HEK293T (cell line): ENCODE measurements at regions not wholly inside any gene's neighbourhood (a gene's known extent, or its start where the extent isn't known, plus 50 kb on each side); places are given as distances from the start of the nearest gene placed in this dataset.

ENCODE experiments used
- CTBP1 ChIP-seq: fragments of 450-650 bp; IDR thresholded peaks from 2 replicates; pipeline ENCODE4 v1.6.1; 2016; ENCODE audit warnings: borderline replicate concordance
- ELF4 ChIP-seq: fragments of 450-650 bp; IDR thresholded peaks from 2 replicates; pipeline ENCODE4 v1.6.1; 2017; ENCODE audit warnings: antibody characterized with exemption
- FOXA1 ChIP-seq: fragments of 450-650 bp; IDR thresholded peaks from 2 replicates; pipeline ENCODE4 v1.6.1; 2016; ENCODE audit warnings: mild to moderate bottlenecking
- FOXK2 ChIP-seq: fragments of 450-650 bp; IDR thresholded peaks from 2 replicates; pipeline ENCODE4 v1.6.1; 2016; ENCODE audit warnings: mild to moderate bottlenecking
- HDGF ChIP-seq: fragments of 450-650 bp; IDR thresholded peaks from 2 replicates; pipeline ENCODE4 v1.6.1; 2017; ENCODE audit warnings: antibody characterized with exemption, borderline replicate concordance
- L3MBTL2 ChIP-seq: fragments of 450-650 bp; conservative IDR thresholded peaks from 2 replicates; pipeline ENCODE4 v1.6.1; 2016; ENCODE audit warnings: mild to moderate bottlenecking
- NFRKB ChIP-seq: fragments of 450-650 bp; IDR thresholded peaks from 2 replicates; pipeline ENCODE4 v1.6.1; 2016; ENCODE audit warnings: mild to moderate bottlenecking, moderate library complexity
- SP1 ChIP-seq: fragments of 450-650 bp; IDR thresholded peaks from 2 replicates; pipeline ENCODE4 v1.6.1; 2017
- SUZ12 ChIP-seq: fragments of 450-650 bp; IDR thresholded peaks from 2 replicates; pipeline ENCODE4 v1.6.1; 2016; ENCODE audit warnings: mild to moderate bottlenecking
- TARDBP ChIP-seq: fragments of 450-650 bp; IDR thresholded peaks from 2 replicates; pipeline ENCODE4 v1.6.1; 2016
- ZNF384 ChIP-seq: fragments of 450-650 bp; IDR thresholded peaks from 2 replicates; pipeline ENCODE4 v1.6.1; 2016
- TF ChIP-seq, protein P1 (sequence below): fragments of 450-650 bp; IDR thresholded peaks from 2 replicates; pipeline ENCODE4 v1.6.1; 2016

DNA sequence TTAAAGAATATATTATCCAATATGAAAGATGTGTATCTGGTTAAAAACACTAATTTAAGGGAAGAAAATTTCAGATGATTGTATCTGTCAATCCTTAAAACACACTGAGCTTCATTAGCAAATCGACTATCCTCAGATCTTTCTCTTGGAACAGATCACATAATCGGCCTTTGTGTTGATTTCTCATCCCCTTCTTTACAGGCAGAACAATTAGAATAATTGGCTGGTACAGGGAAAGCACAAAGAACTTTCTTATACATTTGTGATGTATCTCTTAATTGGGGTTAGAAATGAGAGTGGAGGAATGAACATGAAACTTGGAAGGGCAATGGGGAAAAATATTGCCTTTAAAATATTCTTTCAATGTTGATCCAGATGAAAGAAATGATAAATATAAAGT, 662.1 kb downstream of the TLE4 start:
- TF ChIP-seq ZNF384 (no peak), SUZ12 (no peak), TARDBP (no peak), FOXK2 (no peak), ELF4 (no peak), CTBP1 (no peak), NFRKB (no peak), L3MBTL2 (no peak), HDGF (no peak), SP1 (no peak), FOXA1 (no peak)
- TF ChIP-seq, protein P1, sequence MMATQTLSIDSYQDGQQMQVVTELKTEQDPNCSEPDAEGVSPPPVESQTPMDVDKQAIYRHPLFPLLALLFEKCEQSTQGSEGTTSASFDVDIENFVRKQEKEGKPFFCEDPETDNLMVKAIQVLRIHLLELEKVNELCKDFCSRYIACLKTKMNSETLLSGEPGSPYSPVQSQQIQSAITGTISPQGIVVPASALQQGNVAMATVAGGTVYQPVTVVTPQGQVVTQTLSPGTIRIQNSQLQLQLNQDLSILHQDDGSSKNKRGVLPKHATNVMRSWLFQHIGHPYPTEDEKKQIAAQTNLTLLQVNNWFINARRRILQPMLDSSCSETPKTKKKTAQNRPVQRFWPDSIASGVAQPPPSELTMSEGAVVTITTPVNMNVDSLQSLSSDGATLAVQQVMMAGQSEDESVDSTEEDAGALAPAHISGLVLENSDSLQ, result no peak
